SU-DHL-6 (cell line): ENCODE measurements at regions not wholly inside any gene's neighbourhood (a gene's known extent, or its start where the extent isn't known, plus 50 kb on each side); places are given as distances from the start of the nearest gene placed in this dataset.

ENCODE experiments used
- H2AFZ ChIP-seq: fragments of 200-600 bp; sonication (generic); 2 replicates; pipeline ENCODE4 v1.6.1; 2014; ENCODE audit warnings: low read depth, mild to moderate bottlenecking, moderate library complexity, mixed read lengths, antibody characterized with exemption, low read length; ENCODE audit not compliant: severe bottlenecking
- H3F3A ChIP-seq: fragments of 200-600 bp; shearing (Covaris generic); 2 replicates; pipeline ENCODE4 v1.6.0; 2016; ENCODE audit warnings: antibody characterized with exemption, mild to moderate bottlenecking; ENCODE audit not compliant: insufficient read depth
- H3K27ac ChIP-seq: fragments of 200-600 bp; sonication (generic); 2 replicates; pipeline ENCODE4 v1.5.1; 2016; ENCODE audit warnings: low read depth, mild to moderate bottlenecking, low read length, moderate library complexity, mixed read lengths
- H3K27me3 ChIP-seq: fragments of 200-600 bp; sonication (generic), shearing (Covaris generic); 2 replicates; pipeline ENCODE4 v1.6.0; 2014; ENCODE audit warnings: mild to moderate bottlenecking, low read length
- H3K36me3 ChIP-seq: fragments of 200-600 bp; sonication (generic); 2 replicates; pipeline ENCODE4 v1.6.1; 2014; ENCODE audit warnings: mild to moderate bottlenecking, low read length, mixed read lengths
- H3K4me2 ChIP-seq: fragments of 300-600, 200-600 bp; shearing (Covaris generic), sonication (generic); 2 replicates; pipeline ENCODE4 v1.6.0; 2014; ENCODE audit warnings: low read length, low read depth, mild to moderate bottlenecking; ENCODE audit not compliant: poor library complexity, severe bottlenecking
- H3K4me3 ChIP-seq: fragments of 200-600 bp; sonication (generic); 2 replicates; pipeline ENCODE4 v1.5.1; 2014; ENCODE audit warnings: antibody characterized with exemption, low read length, mild to moderate bottlenecking, mixed read lengths; ENCODE audit not compliant: insufficient read depth, poor library complexity, severe bottlenecking
- H3K79me2 ChIP-seq: fragments of 200-600 bp; sonication (generic); 2 replicates; pipeline ENCODE4 v1.6.1; 2014; ENCODE audit warnings: mild to moderate bottlenecking, low read length, moderate library complexity; ENCODE audit not compliant: insufficient read depth
- H3K9ac ChIP-seq: fragments of 200-600 bp; sonication (generic); 2 replicates; pipeline ENCODE4 v1.7.0; 2014; ENCODE audit warnings: mild to moderate bottlenecking, low read length
- H3K9me2 ChIP-seq: fragments of 200-600 bp; sonication (generic); replicated peaks from 2 replicates; pipeline ENCODE4 v1.6.1; 2014; ENCODE audit warnings: low read length; ENCODE audit not compliant: insufficient read depth
- H3K9me3 ChIP-seq: fragments of 200-600 bp; sonication (generic); 2 replicates; pipeline ENCODE4 v1.6.1; 2014; ENCODE audit warnings: low read length, mixed read lengths; ENCODE audit not compliant: insufficient read depth
- H4K20me1 ChIP-seq: fragments of 200-600 bp; sonication (generic); 2 replicates; pipeline ENCODE4 v1.6.1; 2014; ENCODE audit warnings: low read depth, mild to moderate bottlenecking, antibody characterized with exemption, low read length, moderate library complexity, mixed read lengths
- EZH2phosphoT487 ChIP-seq: fragments of 200-600 bp; sonication (generic), shearing (Covaris generic); conservative IDR thresholded peaks from 2 replicates; pipeline ENCODE4 v1.6.1; 2018; ENCODE audit warnings: mild to moderate bottlenecking, antibody characterized with exemption, low read length, moderate library complexity, mixed read lengths
- TF ChIP-seq, protein P1 (sequence below): fragments of 200-600 bp; sonication (generic); IDR thresholded peaks from one replicate; pipeline ENCODE4 v1.5.1; 2017; ENCODE audit warnings: antibody characterized with exemption, mild to moderate bottlenecking, low read length, moderate library complexity; ENCODE audit not compliant: insufficient read depth, poor library complexity, severe bottlenecking

DNA sequence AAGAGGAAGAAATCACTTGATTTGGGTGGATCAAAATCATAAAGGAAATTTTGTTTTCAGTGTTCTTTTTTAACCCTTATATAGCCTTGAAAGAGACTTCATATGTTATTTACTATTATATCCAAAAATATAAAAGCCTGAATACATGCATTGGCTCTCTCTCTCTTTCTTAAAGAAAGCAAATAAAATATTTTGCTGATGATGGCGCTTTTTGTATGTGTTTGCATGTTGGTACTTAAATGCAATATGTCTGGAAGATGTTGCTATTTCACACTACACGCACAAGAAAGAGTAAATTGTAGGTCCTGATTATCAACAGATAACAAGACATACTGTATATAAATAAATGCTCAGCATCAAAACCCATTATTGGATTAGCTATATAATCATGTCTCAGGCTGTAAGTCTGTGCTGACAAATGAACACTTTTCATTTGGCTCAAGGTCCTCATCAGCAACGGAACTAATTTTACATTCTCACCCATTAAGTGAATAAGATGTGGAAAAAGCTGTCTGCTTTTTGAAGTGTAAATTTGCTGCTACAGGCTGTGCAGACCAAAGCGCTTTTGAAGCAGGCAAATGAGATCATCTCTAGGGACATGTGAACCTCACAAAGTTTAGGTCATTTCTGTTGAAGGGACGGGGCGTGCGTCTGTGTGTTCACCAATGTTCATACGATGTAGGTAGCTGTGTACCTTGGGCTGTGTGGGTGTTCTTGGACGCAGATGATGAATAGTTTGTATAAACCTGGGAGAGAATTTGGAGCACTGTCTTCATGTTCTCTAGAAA lies 122.4 kb upstream of the LMO4 start:
- TF ChIP-seq EZH2phosphoT487 = no peak
- TF ChIP-seq, protein P1, sequence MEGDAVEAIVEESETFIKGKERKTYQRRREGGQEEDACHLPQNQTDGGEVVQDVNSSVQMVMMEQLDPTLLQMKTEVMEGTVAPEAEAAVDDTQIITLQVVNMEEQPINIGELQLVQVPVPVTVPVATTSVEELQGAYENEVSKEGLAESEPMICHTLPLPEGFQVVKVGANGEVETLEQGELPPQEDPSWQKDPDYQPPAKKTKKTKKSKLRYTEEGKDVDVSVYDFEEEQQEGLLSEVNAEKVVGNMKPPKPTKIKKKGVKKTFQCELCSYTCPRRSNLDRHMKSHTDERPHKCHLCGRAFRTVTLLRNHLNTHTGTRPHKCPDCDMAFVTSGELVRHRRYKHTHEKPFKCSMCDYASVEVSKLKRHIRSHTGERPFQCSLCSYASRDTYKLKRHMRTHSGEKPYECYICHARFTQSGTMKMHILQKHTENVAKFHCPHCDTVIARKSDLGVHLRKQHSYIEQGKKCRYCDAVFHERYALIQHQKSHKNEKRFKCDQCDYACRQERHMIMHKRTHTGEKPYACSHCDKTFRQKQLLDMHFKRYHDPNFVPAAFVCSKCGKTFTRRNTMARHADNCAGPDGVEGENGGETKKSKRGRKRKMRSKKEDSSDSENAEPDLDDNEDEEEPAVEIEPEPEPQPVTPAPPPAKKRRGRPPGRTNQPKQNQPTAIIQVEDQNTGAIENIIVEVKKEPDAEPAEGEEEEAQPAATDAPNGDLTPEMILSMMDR = no peak
- no peak overlapping the region for H2AFZ ChIP-seq
- no peaks in the 10 kb centered on the region for H3K9me2 ChIP-seq
- H3K27ac ChIP-seq = no peak overlapping the region
- no peaks in the 10 kb centered on the region for H3K36me3 ChIP-seq
- no peaks in the 10 kb centered on the region for H3F3A ChIP-seq
- H3K4me2 ChIP-seq = no peak overlapping the region
- no peaks in the 10 kb centered on the region for H3K9me3 ChIP-seq
- no peak overlapping the region for H3K9ac ChIP-seq
- no peaks in the 10 kb centered on the region for H4K20me1 ChIP-seq
- H3K27me3 ChIP-seq = no peaks in the 10 kb centered on the region
- H3K4me3 ChIP-seq = no peak overlapping the region
- H3K79me2 ChIP-seq = no peaks in the 10 kb centered on the region

DNA sequence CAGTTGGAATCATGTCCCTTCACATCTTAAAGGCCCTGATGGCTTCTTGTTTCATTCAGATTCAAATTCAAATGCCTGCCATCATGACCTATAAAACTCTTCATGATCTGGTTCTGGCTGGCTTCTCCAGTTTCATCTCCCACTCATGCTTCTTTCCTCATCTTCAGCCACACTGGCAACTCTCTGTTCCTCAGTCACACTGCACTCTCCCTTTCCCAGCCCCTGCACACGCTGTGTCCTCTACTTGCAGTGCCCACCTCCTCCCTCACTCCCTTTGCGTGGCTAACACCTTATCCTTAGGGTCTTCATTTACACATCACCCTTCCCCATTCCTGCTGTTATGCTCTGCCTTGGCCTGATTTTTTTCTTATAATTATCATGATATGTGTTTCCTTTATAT lies 120.6 kb upstream of the LMO4 start:
- no peaks in the 10 kb centered on the region for H3K9me2 ChIP-seq
- no peaks in the 10 kb centered on the region for H3K27me3 ChIP-seq
- H3K27ac ChIP-seq = no peak overlapping the region
- TF ChIP-seq, protein P1 = no peak
- TF ChIP-seq EZH2phosphoT487 = no peak
- H3K9me3 ChIP-seq = no peaks in the 10 kb centered on the region
- no peaks in the 10 kb centered on the region for H3K36me3 ChIP-seq
- no peak overlapping the region for H3K4me3 ChIP-seq
- no peaks in the 10 kb centered on the region for H4K20me1 ChIP-seq
- H3K4me2 ChIP-seq = no peak overlapping the region
- H3F3A ChIP-seq = no peaks in the 10 kb centered on the region
- no peaks in the 10 kb centered on the region for H3K79me2 ChIP-seq
- no peak overlapping the region for H2AFZ ChIP-seq
- H3K9ac ChIP-seq = no peak overlapping the region

DNA sequence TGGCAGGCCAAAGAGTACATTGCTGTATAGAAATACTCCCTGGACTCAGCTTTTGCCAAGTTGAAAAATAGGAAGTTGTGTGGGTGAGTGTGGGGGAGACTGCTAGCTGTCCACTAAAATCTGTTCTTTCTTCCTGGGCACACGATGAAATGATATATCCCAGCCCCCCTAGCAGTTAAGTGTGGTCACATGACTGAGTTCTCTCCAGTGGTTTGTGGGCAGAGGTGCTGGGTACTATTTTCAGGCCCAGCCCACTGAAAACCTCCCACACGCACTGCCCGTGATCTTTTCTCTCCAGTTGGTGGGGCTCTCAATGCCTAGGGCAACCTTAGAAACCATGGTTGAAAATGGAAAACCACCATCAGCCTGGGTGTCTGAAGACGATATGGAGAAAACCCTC lies 119.7 kb upstream of the LMO4 start:
- Histone ChIP-seq H3K9me2 (no peaks in the 10 kb centered on the region), H3K4me3 (no peak overlapping the region), H3K9ac (no peak overlapping the region), H3K27ac (no peak overlapping the region), H3K27me3 (no peaks in the 10 kb centered on the region), H2AFZ (no peak overlapping the region), H3K79me2 (no peaks in the 10 kb centered on the region), H3K9me3 (no peaks in the 10 kb centered on the region), H3K4me2 (no peak overlapping the region), H4K20me1 (no peaks in the 10 kb centered on the region), H3K36me3 (no peaks in the 10 kb centered on the region), H3F3A (no peaks in the 10 kb centered on the region)
- TF ChIP-seq, protein P1 = no peak
- no peak for TF ChIP-seq EZH2phosphoT487
